NCI-H69 (cell line): ENCODE measurements at regions not wholly inside any gene's neighbourhood (a gene's known extent, or its start where the extent isn't known, plus 50 kb on each side); places are given as distances from the start of the nearest gene placed in this dataset.

Source experiments
- DNase-seq: peaks from one replicate; lab custom pipeline; 2025; lab: John Stamatoyannopoulos, UW

- no peak for DNase-seq
Observed at GRCh38 chr2:138176862-138177439, 212.7 kb downstream of the HNMT start.

- peak; percentile 22 for DNase-seq
Observed at GRCh38 chr2:138177693-138178092, 213.4 kb downstream of the HNMT start.

GRCh38 chr2:138180692-138181386, 216.6 kb downstream of the HNMT start:
- DNase-seq, result peak; percentile 47

- DNase-seq, result peak; percentile 73
Observed at GRCh38 chr2:138182250-138182936, 218.1 kb downstream of the HNMT start.

GRCh38 chr2:138182937-138183312, 218.7 kb downstream of the HNMT start:
- peak; percentile 46 for DNase-seq

- peak; percentile 2 for DNase-seq
Observed at GRCh38 chr2:138183705-138184104, 219.4 kb downstream of the HNMT start.

- no peak for DNase-seq
Observed at GRCh38 chr2:138184428-138184827, 220.2 kb downstream of the HNMT start.

GRCh38 chr2:138185827-138186226, 221.6 kb downstream of the HNMT start:
- DNase-seq, result no peak

- no peak for DNase-seq
Observed at GRCh38 chr2:138187221-138187620, 222.9 kb downstream of the HNMT start.

GRCh38 chr2:138190999-138191398, 226.7 kb downstream of the HNMT start:
- no peak for DNase-seq

GRCh38 chr2:138193416-138194213, 229.3 kb downstream of the HNMT start:
- DNase-seq, result no peak

GRCh38 chr2:138201286-138201685, 237.0 kb downstream of the HNMT start:
- DNase-seq, result no peak

GRCh38 chr2:138202762-138203161, 238.5 kb downstream of the HNMT start:
- DNase-seq, result no peak

- no peak for DNase-seq
Observed at GRCh38 chr2:138205281-138205680, 241.0 kb downstream of the HNMT start.

- no peak for DNase-seq
Observed at GRCh38 chr2:138207074-138207930, 243.0 kb downstream of the HNMT start.

GRCh38 chr2:138209009-138209408, 244.7 kb downstream of the HNMT start:
- no peak for DNase-seq

GRCh38 chr2:138210487-138210886, 246.2 kb downstream of the HNMT start:
- DNase-seq, result no peak

GRCh38 chr2:138212434-138212833, 248.2 kb downstream of the HNMT start:
- no peak for DNase-seq

- DNase-seq, result no peak
Observed at GRCh38 chr2:138213084-138213483, 248.8 kb downstream of the HNMT start.

GRCh38 chr2:138213624-138214023, 249.4 kb downstream of the HNMT start:
- DNase-seq, result no peak

GRCh38 chr2:138215958-138216357, 251.7 kb downstream of the HNMT start:
- DNase-seq, result no peak

GRCh38 chr2:138217975-138218374, 253.7 kb downstream of the HNMT start:
- no peak for DNase-seq
